Kasumi-1 (cell line): ENCODE measurements at regions not wholly inside any gene's neighbourhood (a gene's known extent, or its start where the extent isn't known, plus 50 kb on each side); places are given as distances from the start of the nearest gene placed in this dataset.
A peak's percentile ranks its signal among the peaks of the same experiment; 100 is the strongest.
"Not testable (repeated sequence)": the region's sequence is repeated elsewhere in the genome, so short reads cannot be mapped to it uniquely, and the experiment has no call there.

Source experiments
- DNase-seq, 2 experiments: peaks; one replicate each; lab custom pipeline; 2025; lab: John Stamatoyannopoulos, UW

GRCh38 chr2:145752091-145752806, 1232.3 kb upstream of the ZEB2 start:
- peak; percentile 91 to 96 for DNase-seq

GRCh38 chr2:145751629-145752028, 1231.7 kb upstream of the ZEB2 start:
- peak; percentile 96 to 98 for DNase-seq

GRCh38 chr2:145751155-145751554, 1231.2 kb upstream of the ZEB2 start:
- no peak for DNase-seq

- no peak for DNase-seq
These were observed 1230.7 kb upstream of the ZEB2 start for GRCh38 chr2:145750612-145751011.

GRCh38 chr2:145750144-145750543, 1230.2 kb upstream of the ZEB2 start:
- DNase-seq = no peak

- DNase-seq = no peak
These were observed 1229.6 kb upstream of the ZEB2 start for GRCh38 chr2:145749556-145749955.

GRCh38 chr2:145748927-145749326, 1229.0 kb upstream of the ZEB2 start:
- DNase-seq = no peak

- no peak for DNase-seq
These were observed 1227.8 kb upstream of the ZEB2 start for GRCh38 chr2:145747715-145748114.

GRCh38 chr2:145745387-145745721, 1225.4 kb upstream of the ZEB2 start:
- DNase-seq = not testable (repeated sequence)

- peak; percentile 39 to 40 for DNase-seq
These were observed 1224.8 kb upstream of the ZEB2 start for GRCh38 chr2:145744541-145745386.

GRCh38 chr2:145743011-145743410, 1223.1 kb upstream of the ZEB2 start:
- DNase-seq = peak in 1 of 2 experiments; percentile 29

GRCh38 chr2:145741636-145742035, 1221.7 kb upstream of the ZEB2 start:
- no peak for DNase-seq

GRCh38 chr2:145741181-145741580, 1221.3 kb upstream of the ZEB2 start:
- no peak for DNase-seq

GRCh38 chr2:145740302-145740701, 1220.4 kb upstream of the ZEB2 start:
- DNase-seq = peak; percentile 15 to 35

GRCh38 chr2:145739681-145740080, 1219.8 kb upstream of the ZEB2 start:
- no peak for DNase-seq

GRCh38 chr2:145736871-145737270, 1217.0 kb upstream of the ZEB2 start:
- DNase-seq = no peak

- no peak for DNase-seq
These were observed 1211.5 kb upstream of the ZEB2 start for GRCh38 chr2:145731467-145731866.

GRCh38 chr2:145729993-145730770, 1210.3 kb upstream of the ZEB2 start:
- DNase-seq = no peak

- no peak for DNase-seq
These were observed 1209.6 kb upstream of the ZEB2 start for GRCh38 chr2:145729481-145729880.

GRCh38 chr2:145728511-145728910, 1208.6 kb upstream of the ZEB2 start:
- no peak for DNase-seq

- no peak for DNase-seq
These were observed 1206.0 kb upstream of the ZEB2 start for GRCh38 chr2:145725876-145726275.

GRCh38 chr2:145724311-145724898, 1204.5 kb upstream of the ZEB2 start:
- DNase-seq = no peak
